ENCODE measurements at regions not wholly inside any gene's neighbourhood (a gene's known extent, or its start where the extent isn't known, plus 50 kb on each side); places are given as distances from the start of the nearest gene placed in this dataset.

GRCh38 chr3:84299329-84299728 lies 659.5 kb upstream of the CADM2 start:
- POLR2A ChIA-PET = no interaction called here
- Histone ChIP-seq H3K27ac (ENCODE audit: extremely low read depth, low read depth, low read length) (no peak overlapping the region), H3K4me3 (ENCODE audit: low read depth, low read length) (no peak overlapping the region), H3K36me3 (ENCODE audit: control insufficient read depth in 2 of 2, insufficient read depth in 1 of 2, low read length in 2 of 2) (no peaks in the 10 kb centered on the region), H3K4me1 (ENCODE audit: control insufficient read depth, insufficient read depth, low read length) (no peaks in the 10 kb centered on the region), H3K9me3 (ENCODE audit: control insufficient read depth, insufficient read depth, low read depth, low read length) (no peaks in the 10 kb centered on the region)
- CTCF ChIA-PET = no interaction called here
- no peak for TF ChIP-seq MEIS1 (CRISPR knock-in tag; IDR thresholded peaks at IDR 0.05; ENCODE audit: borderline replicate concordance)

- H3K27ac ChIP-seq (ENCODE audit: extremely low read depth, low read depth, low read length) = no peak overlapping the region
- CTCF ChIA-PET = no interaction called here
Measured at GRCh38 chr3:84304214-84304613, 654.6 kb upstream of the CADM2 start.

More at GRCh38 chr3:84304214-84304613, 654.6 kb upstream of the CADM2 start:
- no peaks in the 10 kb centered on the region for H3K36me3 ChIP-seq (ENCODE audit: control insufficient read depth in 2 of 2, insufficient read depth in 1 of 2, low read length in 2 of 2)
- H3K4me3 ChIP-seq (ENCODE audit: low read depth, low read length) = no peak overlapping the region
- TF ChIP-seq REPIN1 (tag by site-specific recombination; IDR thresholded peaks at IDR 0.05; ENCODE audit: low read depth) (no peak), ZNF26 (tag by site-specific recombination; IDR thresholded peaks at IDR 0.05) (no peak), ZNF837 (tag by site-specific recombination; IDR thresholded peaks at IDR 0.05) (no peak), ZNF280C (tag by site-specific recombination; IDR thresholded peaks at IDR 0.05) (no peak), ZNF239 (tag by site-specific recombination; IDR thresholded peaks at IDR 0.05) (no peak), ZNF560 (tag by site-specific recombination; IDR thresholded peaks at IDR 0.05; ENCODE audit: borderline replicate concordance) (no peak), ZNF585B (tag by site-specific recombination; IDR thresholded peaks at IDR 0.05) (no peak), INSM2 (tag by site-specific recombination; IDR thresholded peaks at IDR 0.05) (no peak), ZNF366 (tag by site-specific recombination; conservative IDR thresholded peaks at IDR 0.05) (no peak), ZNF639 (tag by site-specific recombination; IDR thresholded peaks at IDR 0.05) (no peak), ZNF707 (tag by site-specific recombination; IDR thresholded peaks at IDR 0.05) (no peak), PATZ1 (tag by site-specific recombination; IDR thresholded peaks at IDR 0.05) (no peak)
- no peaks in the 10 kb centered on the region for H3K4me1 ChIP-seq (ENCODE audit: control insufficient read depth, insufficient read depth, low read length)
- POLR2A ChIA-PET = no interaction called here
- H3K9me3 ChIP-seq (ENCODE audit: control insufficient read depth, insufficient read depth, low read depth, low read length) = no peaks in the 10 kb centered on the region

Measured in HEK293 (cell line).